Stimulated activated CD8-positive, alpha-beta memory T cell treated with anti-CD3 and anti-CD28 coated beads, Interleukin-7, amount 100 ng/mL, for 48 hours (primary cell): ENCODE measurements at regions not wholly inside any gene's neighbourhood (a gene's known extent, or its start where the extent isn't known, plus 50 kb on each side); places are given as distances from the start of the nearest gene placed in this dataset.

Experiments used
- DNase-seq, 2 donors: peaks; one replicate each; pipeline ENCODE4 v3.0.0-alpha.2; 2020; ENCODE audit warnings: low read depth in 1 of 2; ENCODE audit errors: extremely low read depth in 1 of 2

DNA sequence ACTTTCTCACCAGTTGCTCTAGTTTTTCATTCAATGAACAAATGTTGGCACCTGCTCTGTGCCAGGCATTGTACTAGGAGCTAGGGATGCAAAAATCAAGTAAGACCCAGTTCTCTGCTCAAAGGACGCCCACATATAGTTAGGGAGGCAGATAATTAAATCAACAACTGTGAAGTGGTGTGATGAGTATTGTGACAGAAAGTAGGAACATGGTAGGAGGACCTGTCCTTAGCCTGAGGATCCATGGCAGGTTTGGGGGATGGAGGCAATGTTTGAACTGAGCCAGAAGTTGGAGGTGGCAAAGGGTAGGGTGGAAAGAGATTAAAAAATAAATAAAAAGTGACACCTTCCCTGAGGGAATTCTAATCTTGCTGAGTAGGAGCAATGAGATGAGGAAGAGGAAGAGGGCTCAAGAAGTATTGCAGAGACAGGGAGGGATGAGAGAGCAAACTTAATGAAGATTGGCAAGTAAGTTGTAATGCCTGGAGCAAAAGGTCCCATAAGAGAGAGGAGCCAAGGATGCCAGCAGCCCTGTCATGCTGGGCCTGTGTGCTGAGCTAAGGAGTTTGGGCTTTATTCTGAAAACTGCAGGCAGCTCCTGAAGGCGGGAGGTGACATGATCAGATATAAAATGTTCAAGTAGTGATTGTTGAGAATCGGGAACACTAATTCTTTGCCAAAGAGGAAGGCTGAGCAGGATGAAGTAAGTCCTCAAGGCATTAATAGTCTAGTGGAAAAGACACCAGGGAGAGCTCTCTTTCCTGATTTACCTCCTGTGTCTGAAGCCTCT lies 184.3 kb upstream of the PPP2R3A start:
- no peak for DNase-seq

DNA sequence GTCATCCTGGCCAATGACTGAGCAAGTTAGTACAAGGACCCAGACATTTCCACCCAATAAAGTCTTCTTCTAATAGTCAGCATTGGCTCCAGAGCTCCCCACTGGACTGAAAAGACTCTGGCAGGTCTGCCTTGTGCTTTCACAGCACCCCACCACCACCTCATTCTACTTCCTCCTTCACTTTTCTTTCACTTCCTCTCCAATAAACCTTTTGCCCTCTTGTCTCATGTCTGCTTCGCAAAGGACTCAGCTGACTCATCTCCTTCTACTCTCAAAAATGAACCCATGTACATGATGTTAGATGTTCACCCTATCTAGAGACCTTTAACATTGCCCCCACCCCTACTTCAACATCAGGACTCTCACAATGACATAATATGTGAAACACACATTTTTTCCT lies 181.0 kb upstream of the PPP2R3A start:
- no peak for DNase-seq

DNA sequence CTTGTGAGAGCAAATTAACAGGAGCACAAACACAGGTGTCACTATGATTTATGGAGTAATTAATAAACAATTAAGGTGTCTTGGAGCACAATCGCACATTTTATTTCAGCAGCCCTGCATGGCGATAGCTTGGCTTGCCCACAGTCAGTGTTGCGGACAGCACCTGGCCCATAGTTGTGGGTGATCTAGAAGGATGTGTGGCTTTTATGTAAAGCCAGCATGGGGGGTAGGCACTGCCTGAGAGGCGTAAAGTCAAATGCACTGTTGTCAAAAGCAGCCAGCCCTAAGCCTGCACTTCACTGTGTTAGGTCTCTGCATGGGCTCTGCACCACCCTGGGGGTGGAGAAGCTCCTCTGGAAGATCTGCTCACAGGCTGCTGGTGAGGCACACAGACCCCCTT lies 177.4 kb upstream of the PPP2R3A start:
- no peak for DNase-seq

DNA sequence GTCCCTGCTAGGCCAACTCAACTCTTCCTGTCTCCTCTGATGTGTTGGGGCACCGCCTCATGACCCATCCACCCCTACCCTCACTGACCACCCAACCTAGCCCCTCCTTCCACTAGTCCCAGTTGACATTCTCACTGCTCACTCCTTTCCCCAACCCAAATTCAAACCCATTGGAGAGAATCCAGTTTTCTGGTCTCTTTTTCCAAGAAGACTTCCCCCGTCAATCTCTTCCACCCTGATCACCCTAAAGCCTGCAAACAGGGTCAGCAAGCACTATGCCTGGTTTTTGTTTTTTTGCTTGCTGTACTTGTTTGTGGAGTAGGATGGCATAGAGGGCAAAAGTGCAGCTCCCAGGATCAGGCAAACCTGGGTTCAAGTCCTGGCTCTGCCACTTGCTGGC lies 176.6 kb upstream of the PPP2R3A start:
- DNase-seq = no peak

DNA sequence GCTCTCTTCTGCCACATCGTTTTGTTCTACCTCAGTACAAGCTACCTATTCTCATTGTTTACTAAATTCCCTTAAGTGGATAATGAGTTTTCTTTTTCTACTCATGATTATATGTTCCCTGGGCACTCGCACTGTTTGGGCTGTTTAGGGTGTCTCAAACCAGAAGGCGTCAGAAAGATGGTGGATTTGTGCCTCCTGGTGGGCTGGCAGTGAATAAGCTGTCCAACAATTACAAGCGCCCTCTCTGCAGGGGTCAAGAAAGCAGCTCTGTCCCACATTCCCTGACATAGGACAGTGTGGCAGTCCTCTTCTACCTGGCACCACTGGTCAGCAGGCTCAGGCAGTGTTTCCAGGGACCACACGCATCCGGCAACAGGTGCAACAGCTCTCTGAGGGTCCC lies 173.4 kb upstream of the PPP2R3A start:
- DNase-seq = no peak

DNA sequence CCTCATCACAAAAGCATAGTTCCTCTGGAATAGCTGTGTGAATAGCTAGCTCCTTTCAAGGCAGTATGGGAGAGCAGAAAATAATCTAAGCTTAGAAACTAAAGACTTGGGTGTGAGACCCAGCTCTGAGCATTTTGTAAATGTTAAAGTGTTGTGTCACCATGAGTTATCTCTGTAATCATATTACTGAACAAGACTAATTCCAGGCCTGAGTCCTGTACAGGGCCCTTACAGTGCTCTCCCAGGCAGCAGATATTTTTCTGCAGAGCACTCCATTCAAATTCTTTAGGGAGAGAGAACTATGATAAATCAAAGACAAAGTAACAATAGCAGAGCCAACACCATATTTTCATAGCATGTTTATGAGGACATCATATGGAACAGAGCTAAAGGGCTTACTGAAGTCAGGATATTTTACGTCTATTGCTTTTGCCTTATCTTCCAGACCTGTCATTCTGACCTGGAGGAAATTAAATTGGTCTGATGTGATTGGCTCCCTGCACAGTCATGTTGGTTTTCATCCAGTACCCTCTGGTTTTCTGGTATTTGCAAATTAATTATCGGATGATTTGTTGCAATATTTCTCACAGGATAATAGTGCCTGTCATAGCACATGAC lies 172.6 kb upstream of the PPP2R3A start:
- no peak for DNase-seq

DNA sequence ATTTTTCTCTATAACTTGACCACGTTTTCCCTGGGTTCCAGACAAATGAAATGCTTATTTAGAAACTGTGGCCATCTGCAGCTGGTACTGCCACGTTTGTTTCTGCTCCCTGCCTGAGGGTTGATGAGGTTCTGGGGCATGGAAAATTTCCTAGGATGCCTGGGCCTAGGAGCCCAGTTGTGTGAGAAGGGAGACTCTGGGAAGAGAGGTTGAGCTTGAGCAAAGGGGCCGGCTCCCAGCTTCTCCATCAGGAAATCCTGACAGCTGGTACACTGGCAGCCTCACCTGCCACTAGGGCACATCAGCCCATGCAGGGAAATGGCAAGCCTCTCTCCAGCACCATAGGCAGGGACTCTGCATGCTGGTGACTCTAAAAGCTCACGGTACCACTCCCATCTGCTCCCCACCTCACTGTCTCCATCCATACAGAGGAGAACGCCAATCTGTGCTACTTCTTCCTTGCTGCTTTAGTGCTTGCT lies 165.4 kb upstream of the PPP2R3A start:
- no peak for DNase-seq

DNA sequence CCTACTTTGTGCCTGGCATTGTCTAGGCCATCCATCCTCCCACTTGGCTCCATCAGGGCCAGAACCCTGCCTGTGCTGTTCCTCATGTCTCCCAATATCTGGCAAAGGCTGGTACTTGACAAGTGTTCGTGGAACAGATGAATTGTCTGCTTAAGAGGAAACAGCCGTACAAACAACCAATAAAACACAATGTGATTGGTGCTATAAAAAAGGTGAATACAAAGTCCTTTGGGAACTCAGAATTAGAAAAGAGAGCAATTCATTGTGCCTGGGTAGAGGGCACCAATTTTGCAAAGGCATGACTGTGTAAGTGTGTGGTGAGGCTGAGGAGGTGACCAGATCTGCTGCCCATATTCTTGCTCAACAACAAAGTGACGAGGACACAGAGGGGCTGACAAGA lies 164.5 kb upstream of the PPP2R3A start:
- no peak for DNase-seq

DNA sequence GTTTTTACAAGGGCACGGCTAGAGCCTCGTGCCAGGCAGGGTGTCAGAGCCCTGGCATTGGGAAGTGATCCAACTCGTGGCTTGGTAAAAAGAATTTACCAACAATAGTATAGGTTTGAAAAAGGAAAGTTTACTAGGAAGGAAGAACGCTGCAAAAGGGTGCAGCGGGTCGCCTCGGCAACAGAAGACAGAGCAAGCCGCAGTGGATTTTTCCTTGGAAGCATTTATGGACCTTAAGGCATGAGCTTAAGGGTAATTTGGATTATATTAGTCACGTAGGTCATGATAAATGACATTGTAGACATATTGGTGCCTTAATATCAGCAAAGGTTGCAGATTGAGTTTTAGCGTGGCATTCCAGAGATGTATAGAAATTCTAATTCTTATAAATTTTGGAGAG lies 163.4 kb upstream of the PPP2R3A start:
- no peak for DNase-seq

DNA sequence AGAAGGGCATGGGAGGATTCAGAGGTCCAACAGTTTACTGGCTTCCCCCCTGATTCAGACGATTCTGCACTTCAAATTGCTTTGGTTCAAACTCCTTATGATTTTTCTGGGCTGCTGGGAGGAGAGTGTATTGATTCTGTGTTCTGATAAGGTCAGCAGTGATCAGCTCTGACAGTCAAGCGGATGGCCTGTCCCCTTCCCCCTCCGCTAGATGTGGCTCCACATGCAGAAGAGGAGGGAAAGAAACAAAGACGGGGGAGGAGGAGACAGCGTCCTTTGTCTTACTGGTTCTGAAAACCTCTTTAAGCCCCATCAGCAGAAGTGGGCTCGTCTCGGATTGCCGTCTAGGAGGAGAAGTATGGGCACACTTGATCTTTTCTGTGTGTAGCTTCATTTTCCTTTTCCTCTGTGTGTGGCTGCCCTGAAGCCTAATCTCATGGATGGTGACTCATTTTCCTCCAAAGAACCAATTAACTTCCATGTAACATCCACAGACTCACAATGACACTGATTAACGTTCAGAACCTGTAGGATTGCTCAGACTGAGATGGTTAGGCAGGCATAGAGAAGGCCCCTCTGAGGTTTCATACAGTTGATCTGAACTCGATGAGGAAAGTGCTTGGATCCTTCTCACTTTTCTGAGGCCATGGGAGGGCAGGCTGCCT lies 162.4 kb upstream of the PPP2R3A start:
- no peak for DNase-seq

DNA sequence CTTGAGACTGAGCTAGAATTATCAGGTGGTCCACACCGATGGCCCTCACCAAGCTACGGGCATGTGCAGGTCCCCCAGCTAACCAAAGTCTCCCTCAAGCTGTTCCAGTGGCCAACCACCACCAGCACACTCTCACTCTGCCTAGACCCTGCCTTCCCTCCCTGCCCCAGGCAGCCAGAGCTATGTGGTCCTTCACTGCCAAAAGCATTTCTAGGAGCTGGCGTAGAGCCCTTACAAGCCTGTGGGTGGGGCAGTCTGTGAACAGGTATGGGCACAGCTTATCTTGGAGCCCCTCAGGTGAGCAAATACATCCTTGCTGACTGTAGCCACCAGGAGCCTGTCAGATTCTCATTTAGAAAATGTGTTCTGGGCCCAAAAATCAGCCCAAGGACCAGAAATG lies 159.8 kb upstream of the PPP2R3A start:
- DNase-seq = no peak

DNA sequence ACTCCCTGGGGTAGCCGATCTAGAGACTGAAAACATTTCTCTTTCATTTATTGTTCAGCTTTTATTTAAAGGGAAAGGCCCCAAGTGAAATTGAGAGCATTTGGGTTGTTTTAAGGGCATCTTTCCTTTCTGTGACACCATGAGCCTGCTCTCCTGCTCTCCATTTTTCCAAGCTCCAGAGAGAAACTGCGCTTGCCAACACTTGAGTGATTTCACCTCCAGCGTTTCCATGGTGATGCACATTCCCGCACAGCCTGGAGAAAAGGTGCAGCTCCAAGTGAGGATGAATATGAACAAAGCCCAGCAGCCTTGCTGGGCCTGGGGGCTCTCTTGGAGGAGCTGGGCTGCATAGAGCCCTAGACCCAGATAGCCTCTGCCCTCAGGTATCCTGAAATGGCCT lies 159.2 kb upstream of the PPP2R3A start:
- no peak for DNase-seq

DNA sequence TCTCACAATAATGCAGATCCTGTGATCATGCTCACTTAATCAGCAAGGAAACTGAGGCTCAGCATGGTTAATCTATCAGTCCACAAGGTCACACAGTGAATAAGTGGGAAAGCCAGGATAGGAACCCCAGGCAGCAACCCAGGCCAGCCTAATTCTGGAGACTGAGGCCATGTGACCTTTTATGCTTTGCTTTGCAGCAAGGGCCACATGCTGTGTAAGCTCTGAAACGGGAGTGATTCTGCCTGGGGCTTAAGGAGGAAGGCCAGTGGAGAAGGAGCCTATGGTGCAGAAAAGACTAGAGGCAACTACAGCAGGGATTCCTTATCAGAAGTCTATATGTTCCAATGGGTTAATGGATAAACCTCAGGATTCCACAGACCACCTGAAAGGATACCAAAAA lies 157.6 kb upstream of the PPP2R3A start:
- DNase-seq = no peak

DNA sequence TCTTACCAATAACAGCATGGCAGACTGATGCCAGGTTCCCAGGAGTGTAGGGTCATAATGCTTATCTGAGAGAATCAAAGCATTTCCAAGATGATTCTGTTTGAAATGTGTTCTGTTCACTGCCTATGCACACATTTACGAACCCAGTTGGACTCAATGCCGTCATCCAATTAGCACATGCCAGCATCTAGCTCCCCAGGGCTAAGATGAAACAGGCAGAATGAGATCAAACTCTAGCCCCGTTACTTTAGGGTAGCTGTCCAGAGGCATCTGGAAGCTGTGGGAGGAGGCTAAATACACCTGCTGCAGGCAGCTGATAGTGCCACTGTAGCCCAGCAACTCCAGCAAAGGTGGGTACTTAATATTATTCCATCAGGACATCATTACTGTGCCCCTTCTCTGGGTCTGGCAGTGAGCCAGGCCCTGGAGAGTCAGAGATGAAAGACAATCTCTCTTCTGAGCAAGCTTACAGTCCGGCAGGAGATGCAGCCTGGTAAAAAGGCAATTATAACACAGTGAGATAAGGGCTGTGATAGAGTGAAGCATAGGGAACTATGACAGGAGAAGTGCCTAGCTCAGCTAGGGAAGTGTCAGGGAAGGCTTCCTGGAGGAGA lies 156.4 kb upstream of the PPP2R3A start:
- no peak for DNase-seq

DNA sequence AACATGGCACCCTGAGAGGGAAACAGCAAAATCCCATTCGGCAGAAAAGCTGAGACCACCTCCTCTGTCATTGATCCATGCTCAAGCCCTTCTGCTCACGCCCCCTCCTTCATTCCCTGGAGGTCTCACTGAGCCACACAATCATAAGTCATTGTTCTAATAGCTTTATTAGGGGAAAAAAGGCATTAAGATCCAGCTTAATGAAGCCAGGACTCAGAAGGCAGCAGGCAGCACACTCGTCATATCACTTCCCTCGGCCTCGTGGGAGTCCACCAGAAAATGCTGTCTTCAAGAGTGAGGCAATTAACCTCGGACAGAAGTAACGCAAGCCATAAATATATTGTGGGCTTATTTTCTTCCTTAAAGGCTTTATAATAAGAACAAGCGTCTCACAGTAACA lies 153.9 kb upstream of the PPP2R3A start:
- no peak for DNase-seq

DNA sequence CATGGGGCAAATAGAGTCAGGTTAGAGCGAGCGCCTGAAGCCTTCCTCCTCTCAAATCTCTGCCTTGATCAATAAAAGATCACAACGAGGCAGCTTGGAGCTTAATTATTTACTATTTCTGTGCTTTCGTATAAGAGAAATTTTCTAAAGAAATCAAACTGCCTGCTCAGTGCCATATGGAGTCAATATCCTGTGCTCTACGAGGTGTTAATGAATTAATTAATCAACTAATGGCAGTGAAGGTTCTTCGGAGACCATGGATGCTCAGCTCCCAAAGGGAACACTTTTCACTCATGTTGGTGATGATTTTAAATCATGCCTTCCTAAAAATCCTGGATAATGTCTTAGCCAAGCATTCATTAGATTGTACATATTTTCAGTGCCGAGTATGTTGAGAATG lies 153.5 kb upstream of the PPP2R3A start:
- DNase-seq = no peak

DNA sequence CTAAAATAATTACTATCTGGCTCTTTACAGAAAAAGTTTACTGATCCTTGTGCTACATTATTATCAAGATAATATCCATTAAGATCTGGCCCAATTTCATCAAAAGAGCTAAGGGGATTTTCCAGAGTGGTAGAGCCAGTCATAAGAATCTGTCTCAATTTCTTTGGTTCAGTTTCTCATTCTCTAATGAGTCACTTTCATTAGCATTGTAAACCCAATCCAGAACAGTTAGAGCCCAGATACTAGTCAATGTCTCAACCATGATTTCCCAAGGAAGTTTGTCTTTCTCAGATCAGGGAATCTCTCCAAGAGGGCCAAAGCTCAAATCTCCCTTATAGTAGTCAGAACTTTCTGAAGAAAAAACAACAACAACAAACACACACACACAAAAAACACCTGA lies 131.1 kb upstream of the PPP2R3A start:
- no peak for DNase-seq

DNA sequence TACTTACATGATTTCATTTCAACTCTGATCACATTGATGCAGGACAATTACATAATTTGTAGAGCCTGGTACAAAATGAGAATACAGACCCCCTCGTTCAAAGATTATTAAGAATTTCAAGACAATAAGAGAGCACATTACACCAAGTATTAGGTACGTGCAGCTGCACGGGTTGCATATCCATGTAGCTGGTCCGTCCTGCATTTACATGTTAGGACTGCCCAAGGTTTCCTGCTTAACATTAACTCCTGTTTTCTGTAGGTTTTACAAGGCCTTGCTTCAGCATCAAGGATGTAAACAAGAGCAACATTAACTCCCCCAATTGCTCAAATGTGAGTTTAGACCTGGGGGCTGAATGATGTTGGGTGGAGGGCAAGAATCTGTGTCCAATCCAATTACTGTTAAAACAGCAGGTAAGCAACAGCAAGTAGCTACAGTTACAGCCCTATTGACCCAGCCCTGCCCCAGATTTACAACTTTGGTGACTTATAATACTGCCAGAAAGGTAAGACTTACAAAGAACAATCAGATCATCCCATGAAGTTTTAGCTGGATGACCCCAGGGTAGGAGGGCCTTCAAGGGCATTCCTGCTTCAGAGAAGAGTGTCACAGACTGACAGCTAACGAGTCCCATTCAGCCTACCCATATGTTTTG lies 127.4 kb upstream of the PPP2R3A start:
- no peak for DNase-seq

DNA sequence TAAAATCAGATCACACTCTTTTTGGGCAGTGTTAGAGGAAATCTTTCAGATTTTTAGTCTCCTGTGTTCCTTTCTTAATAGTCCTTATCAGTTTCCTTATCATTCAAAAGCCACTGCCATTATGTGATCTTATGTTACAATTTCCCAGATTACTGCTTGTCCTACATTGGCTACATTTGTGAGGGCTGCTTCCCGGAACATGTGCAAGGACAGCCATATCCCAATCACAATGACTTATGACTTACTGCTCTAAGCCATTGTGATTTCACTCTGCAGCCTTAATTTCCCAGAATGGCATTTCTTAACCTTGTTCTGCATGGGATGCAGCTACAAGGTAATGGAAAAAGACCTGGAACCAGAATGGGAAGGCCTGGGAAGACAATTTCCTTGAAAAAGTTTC lies 125.1 kb upstream of the PPP2R3A start:
- no peak for DNase-seq

DNA sequence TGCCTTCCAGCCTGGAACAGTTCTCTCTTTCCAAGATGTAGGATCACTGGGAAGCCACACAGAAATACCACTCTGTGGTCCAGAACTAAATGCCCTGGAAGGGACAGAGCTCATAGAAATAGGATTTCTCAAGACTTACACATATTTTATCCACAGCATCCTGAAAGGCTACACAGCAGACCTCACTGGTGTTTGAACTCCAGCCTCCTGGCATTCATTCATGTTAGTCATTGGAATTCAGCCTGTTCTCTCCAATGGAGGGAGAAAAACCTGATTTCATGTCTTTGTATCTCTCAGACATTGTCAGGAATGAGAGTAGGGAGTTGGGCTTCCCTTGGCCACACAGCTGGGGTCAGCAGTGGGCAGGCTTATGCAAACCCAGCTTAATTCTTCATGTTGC lies 121.1 kb upstream of the PPP2R3A start:
- DNase-seq = no peak

DNA sequence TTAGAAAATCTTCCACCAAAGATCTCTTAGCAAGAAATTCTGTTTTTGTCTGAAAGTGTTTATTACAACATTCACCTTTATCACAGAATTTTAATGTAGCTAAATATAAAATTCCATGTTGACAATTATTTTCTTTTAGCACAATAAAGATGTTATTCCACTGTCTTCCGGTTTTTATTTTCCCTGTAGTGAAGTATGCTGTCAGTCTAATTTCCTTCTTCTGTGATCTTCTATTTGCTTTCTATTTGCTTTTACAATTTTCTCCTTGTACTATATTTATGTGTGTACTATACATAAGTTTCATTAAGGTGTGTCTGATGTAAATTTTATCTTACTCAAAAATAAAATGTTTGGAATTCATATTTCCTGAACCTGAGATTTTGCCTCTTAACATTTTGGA lies 117.5 kb upstream of the PPP2R3A start:
- no peak for DNase-seq
